LoVo (cell line): ENCODE measurements at regions not wholly inside any gene's neighbourhood (a gene's known extent, or its start where the extent isn't known, plus 50 kb on each side); places are given as distances from the start of the nearest gene placed in this dataset.
"Not testable (repeated sequence)": the region's sequence is repeated elsewhere in the genome, so short reads cannot be mapped to it uniquely, and the experiment has no call there.

Experiments used
- DNase-seq: peaks from one replicate; pipeline ENCODE4 v3.0.0-alpha.2; 2016; ENCODE audit warnings: low spot score

DNA sequence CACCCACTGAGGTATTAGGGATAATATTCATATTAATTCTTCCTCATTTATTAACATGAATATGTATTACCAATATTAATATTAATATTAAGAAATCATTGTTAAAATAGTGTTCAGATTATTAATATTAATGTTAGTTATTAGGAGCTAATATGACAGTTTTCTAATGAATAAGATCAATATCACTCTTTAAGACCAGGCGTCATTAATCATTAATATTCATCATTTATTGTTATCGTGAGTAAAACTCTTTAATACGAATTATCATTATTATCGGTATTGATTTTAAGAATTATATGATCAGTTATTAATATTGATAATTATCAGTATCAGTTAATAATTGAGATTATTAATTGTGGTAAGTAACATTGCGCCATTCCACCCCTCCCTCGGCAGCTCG, 101.0 kb upstream of the HMX1 start:
- DNase-seq: not testable (repeated sequence)

DNA sequence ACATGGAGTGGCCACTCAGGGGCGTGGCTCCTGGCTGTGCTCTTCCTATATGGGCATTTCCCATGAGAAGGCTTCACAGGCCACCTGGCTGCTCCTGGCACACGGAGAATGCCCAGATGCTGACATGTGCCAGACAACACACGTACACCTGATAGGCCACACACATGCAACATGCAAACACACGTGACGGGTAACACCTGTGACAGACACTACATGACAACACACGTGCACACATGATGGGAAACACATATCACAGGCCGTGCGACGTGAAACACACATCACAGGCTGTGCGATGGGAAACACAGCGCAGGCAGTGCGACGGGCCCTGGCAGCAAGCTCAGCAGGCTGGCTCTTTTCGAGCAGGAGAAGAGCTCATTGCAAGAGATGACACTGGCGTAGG, 94.3 kb upstream of the HMX1 start:
- not testable (repeated sequence) for DNase-seq

DNA sequence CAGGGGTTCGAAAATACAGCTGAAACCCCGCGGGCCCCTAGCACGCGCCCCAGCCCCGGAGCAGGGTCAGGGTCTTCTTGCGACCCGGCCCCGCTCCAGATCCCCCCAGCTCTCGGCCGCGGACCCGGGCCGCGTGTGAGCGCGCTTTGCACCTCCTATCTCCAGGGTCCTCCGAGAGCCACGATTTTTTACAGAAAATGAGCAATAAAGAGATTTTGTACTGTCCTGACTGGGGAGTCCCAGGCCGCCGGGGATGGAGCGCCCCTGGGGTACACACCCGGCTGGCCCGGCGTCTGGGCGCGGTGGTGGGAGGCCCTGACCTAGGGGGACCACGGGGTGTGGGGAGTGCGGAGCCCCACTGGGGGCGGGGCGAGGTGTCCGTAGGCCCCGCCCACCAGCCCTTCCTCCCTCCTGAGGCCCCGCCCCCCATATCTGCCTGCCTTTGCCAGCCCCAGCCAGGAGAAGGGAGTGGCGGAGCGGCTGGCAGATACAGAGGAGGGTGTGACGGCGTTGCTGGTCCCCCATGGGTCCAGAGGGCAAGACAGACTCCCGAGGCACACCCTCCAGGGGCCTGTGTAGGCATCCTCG, 92.7 kb upstream of the HMX1 start:
- not testable (repeated sequence) for DNase-seq

DNA sequence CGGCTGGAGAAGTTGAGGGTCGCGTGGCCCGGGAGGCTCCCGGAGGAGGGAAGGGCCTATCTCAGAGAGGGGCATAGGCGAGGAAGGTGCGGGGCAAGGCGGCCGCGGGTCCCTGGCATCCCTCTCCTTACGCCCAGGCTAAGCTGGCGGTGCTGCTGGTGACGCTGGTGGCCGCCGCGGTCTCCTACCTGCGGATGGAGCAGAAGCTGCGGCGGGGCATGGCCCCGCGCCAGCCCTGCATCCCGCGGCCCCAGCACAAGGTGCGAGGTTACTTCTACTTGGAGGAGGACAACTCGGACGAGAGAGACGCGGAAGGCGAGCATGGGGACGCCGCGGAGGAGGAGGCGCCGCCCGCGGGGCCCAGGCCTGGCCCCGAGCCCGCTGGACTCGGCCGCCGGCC, 91.9 kb upstream of the HMX1 start:
- not testable (repeated sequence) for DNase-seq

DNA sequence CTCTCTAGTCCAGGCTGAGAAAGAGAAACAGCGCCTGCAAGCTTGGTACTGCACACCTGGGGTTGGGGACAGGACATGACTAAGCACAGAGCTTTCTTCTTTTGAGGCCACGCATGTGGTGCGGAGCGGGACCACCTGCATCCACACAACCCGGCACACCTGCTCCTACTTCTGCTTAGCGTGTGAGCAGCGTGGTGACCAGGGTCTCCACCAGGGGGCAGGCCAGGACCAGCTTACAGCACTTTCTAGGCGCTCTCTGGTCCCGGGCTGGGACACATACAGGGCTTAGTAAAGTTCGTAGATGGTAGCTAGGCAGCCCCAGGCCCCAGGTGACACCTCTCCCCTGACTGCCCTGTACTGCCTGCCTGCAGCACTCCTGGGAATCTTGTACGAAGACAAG, 89.7 kb upstream of the HMX1 start:
- DNase-seq: peak; percentile 32

DNA sequence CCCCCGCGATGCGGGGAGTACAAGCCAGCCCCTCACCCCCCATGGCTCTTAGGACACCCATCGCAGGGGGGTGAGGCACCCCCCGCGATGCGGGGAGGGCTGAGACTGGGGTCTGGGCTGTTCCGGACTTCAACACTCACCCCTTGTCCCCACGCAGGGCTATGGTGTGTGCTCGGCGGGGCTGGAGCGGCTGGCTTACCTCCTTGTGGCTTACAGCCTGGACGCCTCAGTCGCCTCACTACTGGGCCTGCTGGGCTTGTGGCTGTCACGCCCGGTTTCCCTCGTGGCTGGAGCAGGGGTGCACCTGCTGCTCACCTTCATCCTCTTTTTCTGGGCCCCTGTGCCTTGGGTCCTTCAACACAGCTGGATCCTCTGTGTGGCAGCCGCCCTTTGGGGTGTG, 87.8 kb upstream of the HMX1 start:
- not testable (repeated sequence) for DNase-seq

DNA sequence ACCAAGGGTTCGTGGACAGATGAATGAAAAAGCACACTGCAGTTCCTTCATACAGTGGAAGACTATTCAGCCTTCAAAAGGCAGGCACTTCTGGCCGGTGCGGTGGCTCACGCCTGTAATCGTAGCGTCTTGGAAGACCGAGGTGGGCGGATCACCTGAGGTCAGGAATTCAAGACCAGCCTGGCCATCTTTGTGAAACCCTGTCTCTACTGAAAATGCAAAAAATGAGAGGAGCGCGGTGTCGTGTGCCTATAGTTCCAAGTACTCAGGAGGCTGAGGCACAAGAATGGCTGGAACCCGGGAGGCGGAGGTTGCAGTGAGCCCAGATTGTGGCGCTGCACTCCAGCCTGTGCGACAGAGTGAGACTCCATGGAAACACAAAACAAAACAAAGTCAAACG, 82.4 kb upstream of the HMX1 start:
- not testable (repeated sequence) for DNase-seq

DNA sequence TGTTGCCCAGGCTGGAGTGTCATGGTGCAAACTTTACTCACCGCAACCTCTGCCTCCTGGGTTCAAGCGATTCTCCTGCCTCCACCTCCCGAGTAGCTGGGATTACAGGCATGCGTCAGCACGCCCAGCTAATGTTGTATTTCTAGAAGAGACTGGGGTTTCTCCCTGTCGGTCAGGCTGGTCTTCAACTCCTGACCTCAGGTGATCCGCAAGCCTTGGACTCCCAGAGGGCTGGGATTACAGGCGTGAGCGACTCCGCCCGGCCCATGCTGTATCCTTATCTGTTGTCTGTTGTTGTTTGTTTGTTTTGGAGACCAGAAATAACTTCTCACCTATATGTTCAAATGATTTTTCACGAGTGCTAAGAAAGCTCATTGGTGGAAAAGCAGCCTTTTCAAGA, 81.2 kb upstream of the HMX1 start:
- DNase-seq: not testable (repeated sequence)

DNA sequence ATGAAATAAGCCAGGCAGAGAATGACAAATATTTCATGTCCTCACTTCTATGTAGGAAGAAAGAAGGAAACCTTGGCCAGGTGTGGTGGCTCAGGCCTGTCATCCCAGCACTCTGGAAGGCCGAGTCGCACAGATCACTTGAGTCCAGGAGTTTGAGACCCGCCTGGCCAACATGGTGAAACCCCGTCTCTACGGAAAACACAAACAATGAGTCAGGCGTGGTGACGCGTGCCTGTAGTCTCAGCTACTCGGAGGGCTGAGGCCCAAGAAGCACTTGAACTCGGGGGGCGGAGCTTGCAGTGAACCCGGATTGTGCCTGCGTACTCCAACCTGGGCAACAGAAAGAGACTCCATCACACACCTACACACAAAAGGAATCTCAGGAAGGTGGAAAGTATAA, 80.5 kb upstream of the HMX1 start:
- DNase-seq: not testable (repeated sequence)

DNA sequence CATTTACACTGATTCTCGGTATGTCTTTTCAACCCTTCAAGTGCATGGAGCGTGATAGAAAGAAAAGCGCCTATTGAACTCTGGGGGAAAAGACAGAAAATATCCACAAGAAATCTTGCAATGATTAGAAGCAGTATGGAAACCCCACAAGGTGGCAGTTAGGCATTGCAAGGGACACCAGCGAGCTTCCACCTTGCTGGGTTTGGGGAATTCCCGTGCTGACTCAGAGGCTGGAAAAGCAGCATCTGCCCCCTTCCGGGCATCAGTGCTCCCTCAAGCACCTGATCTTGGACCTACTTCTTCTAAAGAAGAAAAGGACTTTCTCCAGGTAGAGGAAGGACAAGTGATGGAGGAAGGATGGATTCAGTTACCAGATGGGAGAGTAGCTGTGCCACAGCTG, 73.9 kb upstream of the HMX1 start:
- not testable (repeated sequence) for DNase-seq

DNA sequence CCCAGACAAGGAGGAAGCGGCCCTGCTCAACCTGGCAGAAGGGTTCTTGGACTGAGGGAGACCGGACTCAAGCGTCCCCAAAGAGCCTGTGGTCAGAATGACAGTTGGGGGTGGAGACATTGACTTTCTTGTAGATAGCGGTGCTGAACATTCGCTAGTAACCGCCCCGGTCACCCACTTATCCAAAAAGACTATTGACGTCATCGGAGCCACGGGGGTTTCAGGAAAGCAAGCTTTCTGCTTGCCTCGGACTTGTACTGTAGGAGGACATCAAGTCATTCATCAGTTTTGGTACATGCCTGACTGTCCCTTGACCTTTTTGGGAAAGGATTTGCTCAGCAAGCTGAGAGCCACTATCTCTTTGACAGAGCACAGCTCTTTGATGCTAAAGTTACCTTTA, 71.7 kb upstream of the HMX1 start:
- not testable (repeated sequence) for DNase-seq

DNA sequence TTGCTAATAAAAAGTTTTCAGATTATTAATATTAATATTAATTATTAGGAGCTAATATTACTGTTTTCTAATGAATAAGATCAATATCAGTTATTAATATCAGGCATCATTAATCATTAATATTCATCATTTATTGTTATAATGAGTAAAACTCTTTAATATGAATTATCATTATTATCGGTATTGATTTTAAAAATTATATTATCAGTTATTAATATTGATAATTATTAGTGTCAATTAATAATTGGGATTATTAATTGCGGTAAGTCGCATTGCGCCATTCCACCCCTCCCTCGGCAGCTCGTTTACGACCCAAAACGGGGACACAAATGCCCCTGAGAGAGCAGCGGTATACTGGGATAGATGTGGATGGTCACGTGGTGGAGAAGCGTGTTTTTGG, 70.4 kb upstream of the HMX1 start:
- not testable (repeated sequence) for DNase-seq

DNA sequence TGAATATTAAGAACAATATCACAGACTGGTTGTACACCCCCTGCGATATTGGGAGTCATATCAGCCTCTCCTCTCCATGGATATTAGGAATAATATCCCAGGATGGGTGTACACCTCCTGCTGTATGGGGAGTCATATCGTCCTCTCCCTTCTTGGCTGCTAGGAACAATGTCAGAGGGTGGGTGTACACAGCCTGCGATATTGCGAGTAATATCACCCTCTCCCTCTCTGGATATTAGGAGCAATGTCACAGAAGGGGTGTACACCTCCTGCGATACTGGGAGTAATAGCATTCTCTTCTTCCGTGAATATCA, 69.8 kb upstream of the HMX1 start:
- DNase-seq: not testable (repeated sequence)

DNA sequence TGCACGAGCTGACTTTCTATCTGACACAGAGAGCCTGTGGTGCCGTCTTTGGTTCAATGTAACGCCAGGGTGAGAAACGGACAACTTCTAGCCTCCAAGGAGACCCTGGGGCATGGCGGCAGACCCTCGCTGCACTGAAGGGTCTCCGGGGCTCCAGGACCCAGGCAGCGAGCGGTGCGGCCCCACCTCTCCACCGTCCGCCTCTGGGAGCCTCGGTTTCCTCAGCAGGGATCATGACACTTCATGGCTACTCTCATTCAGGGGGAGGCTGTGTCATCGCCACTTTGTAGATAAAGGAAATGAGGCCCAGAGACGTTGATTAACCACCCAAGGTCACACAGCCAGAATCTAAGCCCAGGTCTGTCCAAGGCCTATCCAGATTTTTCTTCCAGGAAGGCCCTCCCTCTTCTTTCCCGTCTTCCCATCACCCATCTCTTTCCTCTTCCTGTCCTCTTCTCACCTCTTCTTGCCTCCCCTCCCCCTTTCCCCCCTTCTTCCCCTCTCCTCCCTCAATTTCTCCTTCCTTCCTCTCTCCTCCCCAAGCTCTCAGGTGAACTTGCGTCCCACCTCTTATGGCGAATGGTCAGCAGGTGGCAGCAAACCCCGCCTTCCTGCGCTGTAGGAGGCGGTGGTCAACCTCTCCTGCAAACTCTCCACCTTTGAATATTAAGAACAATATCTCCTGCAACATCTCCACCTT, 69.3 kb upstream of the HMX1 start:
- DNase-seq: no peak

DNA sequence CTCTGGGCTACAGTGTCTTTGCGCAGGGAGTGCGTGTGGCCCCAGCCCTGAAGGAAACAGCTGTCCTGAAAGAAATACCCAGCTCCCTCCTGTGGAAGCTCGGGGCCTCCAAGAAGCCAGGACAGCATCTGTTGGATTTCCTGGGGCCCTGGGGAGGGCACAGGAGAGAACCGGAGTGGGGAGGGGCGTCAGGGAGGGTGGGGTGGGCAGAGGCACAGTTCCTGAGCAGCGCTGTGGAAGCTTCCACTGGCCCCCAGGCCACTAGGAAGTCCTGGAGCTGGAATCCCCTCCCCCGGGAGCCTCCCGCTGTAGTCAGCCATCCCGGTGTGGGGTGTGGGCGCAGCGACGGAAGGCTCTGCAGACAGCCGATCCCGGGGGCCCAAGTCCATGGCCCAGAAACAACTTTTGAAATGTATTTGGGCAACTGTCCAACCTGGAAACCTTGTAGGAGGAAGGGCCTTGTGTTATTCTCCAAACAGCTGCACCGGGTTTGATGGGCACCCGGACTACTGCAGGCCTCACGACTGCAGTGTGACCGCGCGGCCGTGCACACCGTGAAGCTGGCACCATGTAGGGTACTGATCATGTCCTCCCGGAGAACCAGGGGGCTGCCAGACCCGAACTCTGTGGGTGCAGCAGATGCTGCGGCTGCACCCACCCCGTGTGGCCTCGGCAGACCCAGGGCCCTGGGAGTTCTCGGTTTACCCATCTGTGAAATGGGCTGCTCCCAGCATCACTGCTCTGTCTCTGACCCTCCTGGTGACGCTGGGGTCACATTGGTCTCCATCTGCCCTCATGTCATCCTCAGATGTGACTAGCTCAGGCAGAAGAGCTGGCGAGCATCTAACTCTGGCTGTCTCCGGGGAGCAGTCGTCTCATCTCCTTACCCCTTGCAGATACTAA, 68.5 kb upstream of the HMX1 start:
- DNase-seq: no peak

DNA sequence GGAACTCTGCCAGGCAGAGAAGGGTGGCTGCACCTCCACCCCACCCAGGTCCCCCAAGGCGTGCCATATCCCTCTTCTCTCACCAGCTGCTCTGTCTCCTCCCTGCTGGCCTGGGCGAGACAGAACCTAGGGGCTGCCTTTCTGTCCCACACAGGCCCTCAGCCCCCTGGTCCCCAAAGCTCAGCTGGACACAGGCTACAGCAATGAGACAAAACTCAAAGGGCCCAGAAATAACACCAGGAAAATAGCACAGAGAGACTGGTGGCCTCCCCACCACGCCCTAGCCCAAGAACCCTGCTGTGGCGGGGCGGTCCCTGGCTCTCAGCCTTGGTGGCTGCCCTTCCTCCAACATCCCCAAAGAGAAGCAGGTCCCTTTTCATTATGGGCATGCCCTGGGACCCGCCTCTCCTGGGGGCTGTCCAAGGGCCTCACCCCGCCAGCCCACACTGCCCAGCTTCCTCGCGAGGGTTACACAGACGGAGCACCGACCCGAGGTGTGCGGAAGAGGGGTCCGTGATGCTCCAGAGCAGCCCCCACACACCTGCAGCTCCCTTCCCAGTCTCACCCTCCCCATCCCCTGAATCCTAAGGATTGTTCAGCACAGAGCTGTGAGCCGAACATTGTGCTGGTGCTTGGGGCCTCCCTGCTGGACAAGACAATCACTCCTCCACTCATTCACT, 67.7 kb upstream of the HMX1 start:
- no peak for DNase-seq

DNA sequence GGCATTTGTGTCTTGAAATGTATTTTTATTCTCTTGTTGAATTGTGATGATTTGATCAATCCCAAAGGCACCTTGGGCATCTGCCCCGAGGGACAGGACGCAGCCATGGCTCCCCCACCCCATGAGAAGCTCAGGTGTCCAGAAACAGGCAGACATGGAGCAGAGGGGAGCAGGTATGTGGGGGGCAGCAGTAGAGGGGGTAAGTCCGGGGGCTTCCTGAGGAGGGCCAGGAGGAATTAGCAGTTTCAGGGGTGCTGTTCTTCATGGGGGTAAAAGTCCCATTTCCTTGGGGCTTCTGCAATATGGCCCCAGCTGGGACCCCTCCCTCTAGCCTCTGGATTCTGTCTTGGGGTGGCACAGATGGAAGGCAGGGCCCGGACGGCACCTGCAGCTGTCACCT, 67.0 kb upstream of the HMX1 start:
- no peak for DNase-seq

DNA sequence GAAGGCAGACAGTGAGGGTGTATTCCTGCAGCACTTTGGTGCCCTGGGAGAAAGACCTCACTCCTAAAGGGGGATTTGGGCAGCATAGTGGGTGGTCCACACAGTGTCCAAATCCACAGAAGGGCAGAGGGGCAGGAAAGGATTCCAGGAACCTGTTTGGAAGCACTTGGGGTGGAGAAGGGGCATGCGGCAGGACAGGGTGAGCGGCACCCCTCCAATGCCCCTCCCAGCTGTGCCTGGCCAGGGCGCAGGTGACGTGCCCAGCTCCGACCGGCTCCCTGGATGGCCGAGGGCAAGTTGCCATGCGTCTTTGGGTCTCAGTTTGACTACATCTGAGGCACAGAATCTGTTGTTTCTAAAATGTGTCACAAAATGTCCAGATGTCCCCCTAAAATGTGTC, 66.5 kb upstream of the HMX1 start:
- no peak for DNase-seq

DNA sequence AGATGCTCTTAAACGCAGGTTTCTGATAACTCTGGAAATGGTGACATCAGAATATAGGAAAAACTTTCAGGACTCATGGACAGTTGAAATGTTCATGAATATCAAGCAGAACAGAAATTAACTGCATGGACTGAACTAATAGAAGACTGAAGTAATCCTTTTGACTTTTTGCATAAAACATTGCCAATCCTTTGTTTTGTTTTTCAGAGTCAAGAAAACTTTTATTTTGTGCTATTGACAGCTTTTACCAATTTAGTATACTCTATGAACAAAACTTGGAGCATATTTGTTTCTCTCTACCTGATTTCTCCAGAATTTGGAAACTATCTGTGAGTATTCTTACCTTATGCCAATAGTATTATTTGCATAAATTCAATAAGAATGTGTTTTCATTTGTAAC, 61.2 kb upstream of the HMX1 start:
- no peak for DNase-seq

DNA sequence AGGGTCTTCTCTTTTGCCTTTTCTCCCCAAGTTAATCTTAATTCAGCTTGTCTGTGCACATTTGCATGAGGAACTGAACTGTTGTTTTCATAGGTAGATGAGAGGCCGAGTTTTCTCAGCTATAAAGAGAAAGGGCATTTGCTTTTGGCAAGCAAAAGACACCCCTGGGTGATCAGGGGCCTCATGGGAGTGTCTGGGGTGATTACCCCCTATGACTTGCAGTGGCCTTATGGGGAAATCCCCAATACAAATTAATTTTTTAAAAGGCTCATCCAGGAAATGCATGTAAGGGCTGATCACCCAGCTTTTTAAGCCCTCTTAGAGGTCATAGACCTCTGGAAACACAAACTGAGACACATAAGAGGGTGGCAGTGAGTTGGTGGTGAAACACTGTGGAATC, 56.4 kb upstream of the HMX1 start:
- DNase-seq: no peak

DNA sequence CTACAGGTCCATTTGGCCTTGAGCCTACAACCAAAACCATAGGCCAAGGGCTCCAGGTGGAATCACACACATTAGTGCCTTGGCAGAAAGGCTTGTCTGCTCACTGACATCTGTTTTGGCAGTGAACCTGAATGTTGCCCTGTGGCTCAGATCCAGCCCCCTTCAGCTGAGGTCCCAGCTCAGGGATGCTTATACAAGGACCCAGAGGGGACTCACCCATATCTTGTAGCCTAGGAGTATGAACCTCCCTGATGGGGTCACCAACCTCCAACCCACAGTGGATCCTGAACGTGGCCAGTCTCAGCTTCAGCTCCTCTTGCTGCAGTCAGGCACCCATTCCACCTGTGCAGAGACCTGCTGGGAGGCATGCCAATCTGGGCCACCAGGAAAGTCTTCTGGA, 50.8 kb upstream of the HMX1 start:
- no peak for DNase-seq

DNA sequence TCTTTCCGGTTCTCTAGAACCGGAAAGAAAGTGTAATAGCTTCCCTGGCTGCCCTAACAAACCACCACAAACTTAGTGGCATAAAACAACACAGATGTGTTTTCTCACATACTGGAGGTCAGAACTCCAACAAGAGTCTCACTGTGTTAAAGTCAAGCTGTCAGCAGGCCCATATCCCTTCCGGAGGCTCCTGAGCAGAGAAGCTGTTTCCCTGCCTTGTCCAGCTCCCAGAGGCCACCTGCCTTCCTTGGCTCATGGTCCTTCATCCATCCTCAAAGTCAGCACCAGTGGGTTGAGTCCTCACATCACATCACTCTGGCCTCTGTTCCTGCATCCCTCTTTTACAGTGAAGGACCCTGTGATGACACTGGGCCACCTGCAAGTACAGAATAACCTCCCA, 49.8 kb upstream of the HMX1 start:
- DNase-seq: no peak
